D721Med (cell line): ENCODE measurements at regions not wholly inside any gene's neighbourhood (a gene's known extent, or its start where the extent isn't known, plus 50 kb on each side); places are given as distances from the start of the nearest gene placed in this dataset.

Experiments
- DNase-seq: peaks from one replicate; pipeline ENCODE4 v3.0.0; 2011; ENCODE audit warnings: low spot score; ENCODE audit not compliant: insufficient read length
- FAIRE-seq: peaks from 2 replicates; lab custom pipeline; 2011; peaks lifted over from hg19 to GRCh38; lab: Jason Lieb, UNC
- TF ChIP-seq, protein P1 (sequence below): IDR thresholded peaks from 2 replicates; pipeline ENCODE4 v1.5.1; 2012; ENCODE audit warnings: mild to moderate bottlenecking, control low read depth; ENCODE audit not compliant: insufficient read depth; ENCODE audit errors: missing control alignments

- FAIRE-seq: no peak
- TF ChIP-seq, protein P1, sequence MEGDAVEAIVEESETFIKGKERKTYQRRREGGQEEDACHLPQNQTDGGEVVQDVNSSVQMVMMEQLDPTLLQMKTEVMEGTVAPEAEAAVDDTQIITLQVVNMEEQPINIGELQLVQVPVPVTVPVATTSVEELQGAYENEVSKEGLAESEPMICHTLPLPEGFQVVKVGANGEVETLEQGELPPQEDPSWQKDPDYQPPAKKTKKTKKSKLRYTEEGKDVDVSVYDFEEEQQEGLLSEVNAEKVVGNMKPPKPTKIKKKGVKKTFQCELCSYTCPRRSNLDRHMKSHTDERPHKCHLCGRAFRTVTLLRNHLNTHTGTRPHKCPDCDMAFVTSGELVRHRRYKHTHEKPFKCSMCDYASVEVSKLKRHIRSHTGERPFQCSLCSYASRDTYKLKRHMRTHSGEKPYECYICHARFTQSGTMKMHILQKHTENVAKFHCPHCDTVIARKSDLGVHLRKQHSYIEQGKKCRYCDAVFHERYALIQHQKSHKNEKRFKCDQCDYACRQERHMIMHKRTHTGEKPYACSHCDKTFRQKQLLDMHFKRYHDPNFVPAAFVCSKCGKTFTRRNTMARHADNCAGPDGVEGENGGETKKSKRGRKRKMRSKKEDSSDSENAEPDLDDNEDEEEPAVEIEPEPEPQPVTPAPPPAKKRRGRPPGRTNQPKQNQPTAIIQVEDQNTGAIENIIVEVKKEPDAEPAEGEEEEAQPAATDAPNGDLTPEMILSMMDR: no peak
- DNase-seq: no peak
Measured at GRCh38 chr9:91023741-91024140, 222.1 kb downstream of the SYK start.

DNA sequence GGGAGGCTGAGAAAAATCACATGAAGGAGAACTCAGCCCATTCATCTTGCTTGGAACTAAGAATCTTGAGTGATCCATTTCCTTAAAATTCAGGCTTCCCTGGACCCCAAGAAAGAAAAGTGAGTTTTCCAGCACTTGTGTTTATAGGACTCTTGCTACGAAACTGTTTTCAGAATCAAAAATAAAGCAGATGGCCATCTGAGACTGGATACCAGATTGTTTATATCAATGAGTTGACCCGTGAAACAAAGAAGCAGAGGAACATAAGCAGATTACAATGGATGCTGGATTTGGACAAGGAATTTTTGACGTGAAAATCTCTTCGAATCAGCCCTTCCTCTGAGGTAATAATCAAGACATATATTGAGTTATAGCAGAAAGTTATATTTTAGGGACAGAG is 223.2 kb downstream of the SYK start:
- TF ChIP-seq, protein P1: no peak
- no peak for DNase-seq
- no peak for FAIRE-seq

DNA sequence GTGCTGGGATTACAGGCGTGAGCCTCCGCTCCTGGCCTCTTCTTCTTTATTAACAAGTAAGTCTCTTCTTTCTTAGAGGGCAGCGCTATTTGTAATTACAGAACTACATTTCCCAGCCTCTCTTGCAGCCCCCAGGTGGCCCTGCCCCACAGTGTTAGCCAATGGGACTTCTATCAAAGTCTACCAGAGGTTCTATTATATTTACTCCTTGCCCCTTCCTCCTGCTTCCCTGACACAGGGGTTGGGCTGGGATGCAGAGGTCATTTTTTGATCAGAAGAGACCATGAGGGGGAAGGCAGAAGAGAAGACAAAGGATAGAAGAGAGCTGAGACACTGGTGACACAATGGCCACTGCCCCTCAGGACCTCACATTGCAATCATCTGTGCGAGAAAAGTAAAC is 224.2 kb downstream of the SYK start:
- FAIRE-seq (no peak), DNase-seq (no peak)
- TF ChIP-seq, protein P1: no peak

GRCh38 chr9:91026266-91026665 is 224.6 kb downstream of the SYK start:
- no peak for FAIRE-seq

DNA sequence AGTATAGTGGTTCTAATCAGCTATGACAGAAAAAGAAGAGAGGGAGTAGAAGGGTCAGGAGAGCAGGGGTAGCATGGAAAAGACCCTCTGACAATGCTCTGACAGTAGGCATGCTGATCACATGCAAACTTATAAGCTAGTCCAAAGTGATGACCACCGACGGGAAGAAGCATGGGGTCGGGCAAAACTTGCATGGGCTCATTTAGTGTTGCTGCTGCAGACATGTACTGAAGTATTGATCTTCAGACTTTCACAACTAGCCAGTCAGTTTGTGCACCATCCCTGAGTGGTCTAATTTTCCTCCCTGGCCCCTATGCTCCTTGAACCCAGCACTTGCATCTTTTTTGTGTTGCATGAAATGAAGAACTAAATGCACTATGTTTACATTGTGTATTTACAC is 225.4 kb downstream of the SYK start:
- no peak for DNase-seq
- no peak for FAIRE-seq
- TF ChIP-seq, protein P1: no peak

More at GRCh38 chr9:91026266-91026665, 224.6 kb downstream of the SYK start:
- TF ChIP-seq, protein P1: no peak
- DNase-seq: no peak

GRCh38 chr9:91028166-91028827 is 226.7 kb downstream of the SYK start:
- FAIRE-seq: no peak
- TF ChIP-seq, protein P1: no peak
- DNase-seq: no peak

DNA sequence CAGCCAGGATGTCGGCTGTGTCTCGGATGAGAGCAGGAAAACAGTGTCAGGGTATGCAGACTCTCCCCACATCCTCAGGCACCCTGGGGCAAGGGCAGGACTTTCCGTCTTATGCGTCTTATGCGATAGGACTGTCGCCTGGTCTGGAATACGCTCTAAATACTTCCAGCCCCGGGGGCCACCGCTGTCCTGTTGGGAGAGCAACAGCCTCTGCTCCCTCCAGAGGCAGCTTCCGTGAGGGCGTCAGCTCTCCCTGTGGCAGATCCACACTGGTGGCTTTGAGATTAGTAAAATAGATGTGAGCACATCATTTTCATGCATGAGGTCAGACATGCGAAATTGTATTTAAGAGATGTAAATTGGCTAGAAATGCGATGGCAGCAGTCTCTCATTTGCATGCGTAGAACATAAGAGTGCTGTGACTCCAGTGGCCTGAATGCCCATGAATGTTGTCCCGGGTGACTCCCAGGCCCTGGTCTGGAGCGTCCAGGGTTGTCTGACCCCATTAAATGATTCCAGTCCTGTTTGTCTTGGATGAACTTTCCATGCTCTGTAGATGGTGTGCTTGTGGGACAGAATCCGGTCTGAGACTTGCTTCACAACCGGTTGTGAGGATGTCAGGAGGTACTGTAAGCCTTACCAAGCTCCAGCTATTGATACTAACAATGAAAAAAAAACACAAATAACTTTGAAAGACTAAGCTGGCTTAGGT is 228.2 kb downstream of the SYK start:
- TF ChIP-seq, protein P1: no peak
- no peak for FAIRE-seq
- no peak for DNase-seq
